ENCODE measurements at regions not wholly inside any gene's neighbourhood (a gene's known extent, or its start where the extent isn't known, plus 50 kb on each side); places are given as distances from the start of the nearest gene placed in this dataset.

GRCh38 chr2:228735697-228736096 is 535.4 kb downstream of the PID1 start:
- intact Hi-C loops (cut with DNase I): no loop called here
- Histone ChIP-seq H3K4me3 (no peak overlapping the region), H3K9me3 (no peaks in the 10 kb centered on the region), H3K36me3 (no peaks in the 10 kb centered on the region), H3K27ac (no peak overlapping the region), H3K27me3 (replicated peaks; ENCODE audit: insufficient read depth) (no peaks in the 10 kb centered on the region), H3K4me1 (replicated peaks) (no peaks in the 10 kb centered on the region)
- DNase-seq (ENCODE audit: low spot score): no peak
- TF ChIP-seq POLR2AphosphoS5 (IDR thresholded peaks at IDR 0.05): no peak
- TF ChIP-seq CTCF (IDR thresholded peaks at IDR 0.05): no peak
- TF ChIP-seq POLR2A (IDR thresholded peaks at IDR 0.05): no peak
- 92% methylated on average over 3 of the region's 3 CpGs for WGBS

DNA sequence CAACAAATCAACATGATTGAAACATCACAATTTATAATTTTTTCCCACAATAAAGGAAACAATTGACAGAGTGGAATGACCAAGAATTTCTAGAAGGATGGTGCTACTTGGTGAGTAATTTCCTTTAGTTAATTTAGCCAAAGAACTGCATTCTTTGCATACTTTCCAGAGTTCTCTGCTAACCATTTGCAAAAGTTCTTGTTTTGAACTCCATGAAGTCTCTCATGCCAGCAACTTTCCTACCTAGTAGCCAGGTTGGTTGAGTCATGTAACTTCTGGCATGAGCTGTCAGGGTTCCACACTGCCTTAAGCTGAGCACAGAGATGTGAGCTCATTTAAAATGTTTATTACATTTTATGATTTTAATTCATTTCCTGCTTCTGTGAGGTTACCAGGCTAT is 539.6 kb downstream of the PID1 start:
- no peak overlapping the region for H3K27ac ChIP-seq
- DNase-seq (ENCODE audit: low spot score): no peak
- H3K4me3 ChIP-seq: no peak overlapping the region
- H3K36me3 ChIP-seq: no peaks in the 10 kb centered on the region
- H3K27me3 ChIP-seq (replicated peaks; ENCODE audit: insufficient read depth): no peaks in the 10 kb centered on the region
- intact Hi-C loops (cut with DNase I): no loop called here
- H3K4me1 ChIP-seq (replicated peaks): no peaks in the 10 kb centered on the region
- TF ChIP-seq POLR2A (IDR thresholded peaks at IDR 0.05) (no peak), POLR2AphosphoS5 (IDR thresholded peaks at IDR 0.05) (no peak), CTCF (IDR thresholded peaks at IDR 0.05) (no peak)
- H3K9me3 ChIP-seq: no peaks in the 10 kb centered on the region

DNA sequence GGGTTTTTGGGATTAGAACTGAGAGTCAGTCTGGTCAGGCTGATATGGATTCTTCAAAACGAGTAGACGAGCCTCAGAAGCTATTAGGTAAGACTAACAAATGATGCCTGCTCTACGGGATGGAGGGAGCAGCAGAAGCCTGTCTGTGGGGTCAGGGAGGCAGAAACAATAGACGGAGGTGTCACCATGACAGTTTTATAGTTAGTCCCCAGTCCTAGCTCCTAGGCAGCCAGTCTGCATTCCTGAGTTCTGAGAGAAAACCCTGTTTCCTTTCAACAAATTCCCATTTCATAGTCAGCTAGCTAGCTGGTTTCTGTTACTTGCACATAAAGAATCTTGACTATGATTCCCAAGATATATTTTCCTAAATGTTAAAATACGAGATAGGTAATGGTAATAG is 542.1 kb downstream of the PID1 start:
- TF ChIP-seq POLR2AphosphoS5 (IDR thresholded peaks at IDR 0.05): no peak
- no peak for TF ChIP-seq CTCF (IDR thresholded peaks at IDR 0.05)
- TF ChIP-seq POLR2A (IDR thresholded peaks at IDR 0.05): no peak
- Histone ChIP-seq H3K27ac (no peak overlapping the region), H3K27me3 (replicated peaks; ENCODE audit: insufficient read depth) (no peaks in the 10 kb centered on the region), H3K9me3 (no peaks in the 10 kb centered on the region), H3K36me3 (no peaks in the 10 kb centered on the region), H3K4me3 (no peak overlapping the region), H3K4me1 (replicated peaks) (no peaks in the 10 kb centered on the region)
- DNase-seq (ENCODE audit: low spot score): no peak
- intact Hi-C loops (cut with DNase I): no loop called here
- 11% methylated on average over 5 of the region's 5 CpGs for WGBS

DNA sequence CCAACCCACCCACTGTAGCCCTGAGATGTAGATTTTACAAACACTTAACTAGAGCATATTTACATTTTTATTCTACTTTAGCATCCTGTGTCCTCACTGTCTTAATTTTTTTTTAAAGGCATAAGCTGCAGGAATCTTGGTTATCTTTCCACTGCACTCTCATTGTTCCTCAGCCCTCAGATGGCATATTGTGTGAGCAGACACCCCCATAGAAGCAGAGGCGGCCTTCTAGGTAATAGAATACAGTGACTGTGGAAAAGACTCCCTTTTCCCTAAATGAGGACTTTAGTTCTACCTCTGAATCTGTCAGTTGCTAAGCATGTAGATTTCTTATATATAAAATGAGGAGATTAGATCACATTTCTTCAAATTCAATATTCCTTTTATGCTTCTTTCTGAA is 543.5 kb upstream of the SPHKAP start:
- Histone ChIP-seq H3K9me3 (no peaks in the 10 kb centered on the region), H3K36me3 (no peaks in the 10 kb centered on the region), H3K4me3 (no peak overlapping the region), H3K4me1 (replicated peaks) (no peaks in the 10 kb centered on the region), H3K27me3 (replicated peaks; ENCODE audit: insufficient read depth) (no peaks in the 10 kb centered on the region), H3K27ac (no peak overlapping the region)
- 76% methylated on average over 1 of the region's 1 CpG for WGBS
- DNase-seq (ENCODE audit: low spot score): no peak
- intact Hi-C loops (cut with DNase I): no loop called here
- TF ChIP-seq CTCF (IDR thresholded peaks at IDR 0.05) (no peak), POLR2A (IDR thresholded peaks at IDR 0.05) (no peak), POLR2AphosphoS5 (IDR thresholded peaks at IDR 0.05) (no peak)

- Histone ChIP-seq H3K4me3 (no peak overlapping the region), H3K36me3 (no peaks in the 10 kb centered on the region), H3K27ac (no peak overlapping the region), H3K9me3 (no peaks in the 10 kb centered on the region), H3K4me1 (replicated peaks) (no peaks in the 10 kb centered on the region), H3K27me3 (replicated peaks; ENCODE audit: insufficient read depth) (no peaks in the 10 kb centered on the region)
- TF ChIP-seq POLR2A (IDR thresholded peaks at IDR 0.05) (no peak), CTCF (IDR thresholded peaks at IDR 0.05) (no peak), POLR2AphosphoS5 (IDR thresholded peaks at IDR 0.05) (no peak)
- no peak for DNase-seq (ENCODE audit: low spot score)
- 94% methylated on average over 1 of the region's 1 CpG for WGBS
- intact Hi-C loops (cut with DNase I): no loop called here
These were observed 542.1 kb upstream of the SPHKAP start for GRCh38 chr2:228723599-228723998.
